GM12878 (cell line): ENCODE measurements at regions not wholly inside any gene's neighbourhood (a gene's known extent, or its start where the extent isn't known, plus 50 kb on each side); places are given as distances from the start of the nearest gene placed in this dataset.
"Not testable (repeated sequence)": the region's sequence is repeated elsewhere in the genome, so short reads cannot be mapped to it uniquely, and the experiment has no call there.

ENCODE experiments used
- ATAC-seq: fragments of 200-7000 bp; cut with Tn5 transposase; 3 replicates; pipeline ENCODE4 v1.9.1; 2020; ENCODE audit warnings: mild to moderate bottlenecking, moderate library complexity
- BruUV-seq: library from RNA; stranded (reverse); fragments of 400-500 nt; replicated peaks from 2 replicates; lab custom pipeline; 2021; lab: Mats Ljungman, UMichigan
- CTCF ChIA-PET: fragments of 300-600 bp; sonication (Branson Sonifier 250); formaldehyde crosslinking; extraction: SDS; loops from one replicate; lab custom pipeline; 2021; ENCODE audit warnings: inconsistent platforms; lab: Yijun Ruan, JAX
- POLR2A ChIA-PET: fragments of 350-600 bp; formaldehyde crosslinking; extraction: SDS; loops from one replicate; lab custom pipeline; 2021; ENCODE audit warnings: inconsistent platforms; lab: Charles Lee
- RAD21 ChIA-PET: fragments of 300-600 bp; sonication (Branson Sonifier 250); formaldehyde crosslinking; loops from one replicate; lab custom pipeline; 2023; ENCODE audit warnings: antibody characterized with exemption; ENCODE audit not compliant: unreplicated experiment; lab: Charles Lee
- SMC1A ChIA-PET: fragments of 300-600 bp; sonication (Branson Sonifier 250); formaldehyde crosslinking; loops from one replicate; lab custom pipeline; 2023; ENCODE audit not compliant: unreplicated experiment, uncharacterized antibody; lab: Charles Lee
- DNase-seq: peaks from one replicate; pipeline ENCODE4 v3.0.0-alpha.2; 2011; ENCODE audit warnings: low read depth, low spot score
- FAIRE-seq: peaks from 3 replicates; lab custom pipeline; 2011; peaks lifted over from hg19 to GRCh38; lab: Jason Lieb, UNC
- H2AFZ ChIP-seq: 2 replicates; pipeline ENCODE4 v1.6.0; 2011; ENCODE audit warnings: low read depth, low read length, control low read depth; ENCODE audit not compliant: control insufficient read depth
- H3K27ac ChIP-seq: 2 replicates; pipeline ENCODE4 v1.5.1; 2011; ENCODE audit warnings: control low read depth; ENCODE audit not compliant: control insufficient read depth, insufficient read depth
- H3K27me3 ChIP-seq, 2 experiments: replicated peaks in 1 of 2; 2 replicates each; pipeline versions ENCODE4 v1.6.0 to v1.6.1; 2011; ENCODE audit warnings: low read length in 1 of 2; ENCODE audit not compliant: control insufficient read depth in 2 of 2, insufficient read depth in 2 of 2
- H3K36me3 ChIP-seq, 2 experiments: 2 replicates each; pipeline ENCODE4 v1.5.1; 2011; ENCODE audit warnings: low read length in 1 of 2; ENCODE audit not compliant: control insufficient read depth in 2 of 2, insufficient read depth in 2 of 2
- H3K4me1 ChIP-seq: 2 replicates; pipeline ENCODE4 v1.6.1; 2011; ENCODE audit warnings: mild to moderate bottlenecking, low read length, moderate library complexity, mixed read lengths; ENCODE audit not compliant: control insufficient read depth, insufficient read depth
- H3K4me2 ChIP-seq: 2 replicates; pipeline ENCODE4 v1.6.0; 2011; ENCODE audit warnings: control low read depth; ENCODE audit not compliant: control insufficient read depth, insufficient read depth
- H3K4me3 ChIP-seq: fragments of 200-600 bp; sonication (generic); 2 replicates; pipeline ENCODE4 v1.5.1; 2016
- H3K79me2 ChIP-seq: 2 replicates; pipeline ENCODE4 v1.6.0; 2011; ENCODE audit warnings: low read length; ENCODE audit not compliant: control insufficient read depth, insufficient read depth
- H3K9ac ChIP-seq: 2 replicates; pipeline ENCODE4 v1.8.0; 2011; ENCODE audit warnings: low read length, control low read depth, mixed read lengths; ENCODE audit not compliant: control insufficient read depth, insufficient read depth
- H3K9me3 ChIP-seq: replicated peaks from 3 replicates; pipeline ENCODE4 v1.5.1; 2011; ENCODE audit warnings: mild to moderate bottlenecking, low read length; ENCODE audit not compliant: control insufficient read depth, insufficient read depth
- H4K20me1 ChIP-seq: 2 replicates; pipeline ENCODE4 v1.6.0; 2011; ENCODE audit not compliant: control insufficient read depth, insufficient read depth
- ASH2L ChIP-seq: fragments of 300-600, 200-600 bp; sonication (generic); IDR thresholded peaks from 2 replicates; pipeline ENCODE4 v1.6.1; 2017; ENCODE audit warnings: low read depth, mild to moderate bottlenecking, borderline replicate concordance
- IKZF1 ChIP-seq: fragments of 450-650 bp; conservative IDR thresholded peaks from 2 replicates; pipeline ENCODE4 v1.6.1; 2017; ENCODE audit warnings: antibody characterized with exemption, mild to moderate bottlenecking
- POLR2AphosphoS2 ChIP-seq: IDR thresholded peaks from 2 replicates; pipeline ENCODE4 v1.6.1; 2011; ENCODE audit warnings: low read depth, mild to moderate bottlenecking, low read length, improper control_type of control experiment, moderate library complexity
- POU2F2 ChIP-seq: IDR thresholded peaks from 3 replicates; pipeline ENCODE4 v1.6.1; 2011; ENCODE audit warnings: low read depth, mild to moderate bottlenecking, low read length, borderline replicate concordance
- SIN3A ChIP-seq: IDR thresholded peaks from 2 replicates; pipeline ENCODE4 v1.6.1; 2012; ENCODE audit warnings: low read depth, low read length, improper control_type of control experiment
- WGBS: methylation state at CpG from one replicate; pipeline ENCODE4 v1.1.6; 2016; ENCODE audit warnings: low lambda C conversion rate; ENCODE audit not compliant: insufficient replicate concordance, insufficient coverage; ENCODE audit errors: missing lambda C conversion rate; 5-methylcytosine and 5-hydroxymethylcytosine counted together
- in situ Hi-C: fragments of 300-500 bp; cut with MboI; formaldehyde crosslinking; loops from 9 replicates; pipeline ENCODE4 v1.14.3; 2018; ENCODE audit warnings: mixed read lengths
- intact Hi-C: fragments of 100-400 bp; cut with micrococcal nuclease; formaldehyde crosslinking; loops from one replicate; pipeline ENCODE4 v1.14.2; 2022; ENCODE audit not compliant: unreplicated experiment
- TF ChIP-seq, protein P1 (sequence below): fragments of 450-650 bp; formaldehyde crosslinking; IDR thresholded peaks from 2 replicates; pipeline ENCODE4 v1.4.0; 2022; ENCODE audit warnings: mild to moderate bottlenecking, moderate library complexity
- TF ChIP-seq, protein P2 (sequence below): fragments of 450-650 bp; conservative IDR thresholded peaks from 2 replicates; pipeline ENCODE4 v1.6.1; 2017; ENCODE audit warnings: mild to moderate bottlenecking, moderate library complexity

DNA sequence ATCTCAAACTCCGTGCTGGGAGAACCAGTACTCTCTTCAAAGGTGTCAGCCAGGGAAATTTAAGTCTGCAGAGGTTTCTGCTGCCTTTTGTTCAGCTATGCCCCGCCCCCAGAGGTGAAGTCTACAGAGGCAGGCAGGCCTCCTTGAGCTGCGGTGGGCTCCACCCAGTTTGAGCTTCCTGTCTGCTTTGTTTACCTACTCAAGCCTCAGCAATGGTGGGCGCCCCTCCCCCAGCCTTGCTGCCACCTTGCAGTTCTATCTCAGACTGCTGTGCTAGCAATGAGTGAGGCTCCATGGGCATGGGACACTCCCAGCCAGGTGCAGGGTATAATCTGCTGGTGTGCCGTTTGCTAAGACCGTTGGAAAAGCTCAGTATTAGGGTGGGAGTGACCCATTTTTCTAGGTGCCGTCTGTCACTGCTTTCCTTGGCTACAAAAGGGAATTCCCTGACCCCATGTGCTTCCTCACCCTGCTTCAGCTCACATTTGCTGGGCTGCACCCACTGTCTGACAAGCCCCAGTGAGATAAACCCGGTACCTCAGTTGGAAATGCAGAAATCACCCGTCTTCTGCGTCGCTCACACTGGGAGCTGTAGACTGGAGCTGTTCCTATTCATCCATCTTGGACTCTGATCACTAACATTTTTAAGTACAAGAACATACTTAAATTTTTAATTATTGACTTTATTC lies 389.2 kb upstream of the UBE2E3 start:
- H3K9ac ChIP-seq, H3K27ac ChIP-seq, POLR2A ChIA-PET, FAIRE-seq, H3K27me3 ChIP-seq, H3K9me3 ChIP-seq, H4K20me1 ChIP-seq, DNase-seq, SMC1A ChIA-PET, H3K4me1 ChIP-seq, H3K4me2 ChIP-seq, BruUV-seq, intact Hi-C loops, H2AFZ ChIP-seq, RAD21 ChIA-PET, ATAC-seq, H3K4me3 ChIP-seq, H3K36me3 ChIP-seq, H3K79me2 ChIP-seq, in situ Hi-C loops, CTCF ChIA-PET: not testable (repeated sequence)
- WGBS, result 22% methylated on average over 11 of the region's 11 CpGs

DNA sequence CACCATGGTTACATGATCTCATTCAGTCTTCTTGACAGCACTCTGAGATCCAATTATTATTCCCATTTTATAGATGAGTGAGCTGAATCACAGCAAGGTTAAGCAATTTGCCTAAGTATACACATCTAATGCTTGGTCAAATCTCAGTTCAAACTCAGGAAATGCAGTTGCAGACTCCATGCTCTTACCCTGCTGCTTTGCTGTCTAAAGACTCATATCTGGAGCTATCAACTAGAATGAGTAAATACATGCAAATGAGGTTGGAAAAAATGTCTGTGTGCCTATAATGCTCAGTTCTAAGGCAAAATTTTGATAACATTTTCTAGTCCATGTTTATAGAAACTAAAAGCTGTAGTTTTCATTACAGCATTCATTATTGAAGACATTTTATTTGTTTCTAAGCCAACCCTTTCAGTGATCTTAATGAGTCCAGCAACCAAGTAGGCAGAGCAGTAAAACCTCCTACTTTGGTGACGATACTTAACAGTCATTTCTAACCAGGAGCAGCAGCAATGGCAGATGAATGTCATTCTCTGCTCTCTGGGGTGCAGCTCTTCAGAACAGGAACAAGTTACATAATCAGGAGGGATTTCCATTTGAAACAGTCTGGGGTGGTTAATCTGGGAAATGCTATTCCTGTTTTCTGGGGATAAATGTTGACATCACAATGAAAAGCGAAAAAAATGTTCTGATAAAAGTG lies 396.8 kb upstream of the UBE2E3 start:
- Histone ChIP-seq H2AFZ (no peak overlapping the region), H3K36me3 (no peaks in the 10 kb centered on the region), H3K4me2 (no peak overlapping the region), H3K27ac (no peak overlapping the region), H3K27me3 (no peaks in the 10 kb centered on the region), H3K79me2 (no peaks in the 10 kb centered on the region), H3K4me1 (no peaks in the 10 kb centered on the region), H3K9me3 (no peaks in the 10 kb centered on the region), H4K20me1 (no peaks in the 10 kb centered on the region), H3K4me3 (no peak overlapping the region), H3K9ac (no peak overlapping the region)
- ATAC-seq (no peak), DNase-seq (no peak), FAIRE-seq (no peak)
- 0% methylated on average over 2 of the region's 2 CpGs for WGBS
- intact Hi-C loops (no loop called here), in situ Hi-C loops (no loop called here)
- BruUV-seq, result no TSS peak
- SMC1A ChIA-PET, result interaction anchor here (0.8 kb wide), 1 partner anchor 432 kb away, joined by 3 read pairs; no protein-coding TSS in a partner anchor
- POLR2A ChIA-PET, result no interaction called here
- RAD21 ChIA-PET, result interaction anchor here (0.9 kb wide), 1 partner anchor 293 kb away, joined by 3 read pairs; no protein-coding TSS in a partner anchor
- CTCF ChIA-PET, result no interaction called here
- TF ChIP-seq, protein P1, sequence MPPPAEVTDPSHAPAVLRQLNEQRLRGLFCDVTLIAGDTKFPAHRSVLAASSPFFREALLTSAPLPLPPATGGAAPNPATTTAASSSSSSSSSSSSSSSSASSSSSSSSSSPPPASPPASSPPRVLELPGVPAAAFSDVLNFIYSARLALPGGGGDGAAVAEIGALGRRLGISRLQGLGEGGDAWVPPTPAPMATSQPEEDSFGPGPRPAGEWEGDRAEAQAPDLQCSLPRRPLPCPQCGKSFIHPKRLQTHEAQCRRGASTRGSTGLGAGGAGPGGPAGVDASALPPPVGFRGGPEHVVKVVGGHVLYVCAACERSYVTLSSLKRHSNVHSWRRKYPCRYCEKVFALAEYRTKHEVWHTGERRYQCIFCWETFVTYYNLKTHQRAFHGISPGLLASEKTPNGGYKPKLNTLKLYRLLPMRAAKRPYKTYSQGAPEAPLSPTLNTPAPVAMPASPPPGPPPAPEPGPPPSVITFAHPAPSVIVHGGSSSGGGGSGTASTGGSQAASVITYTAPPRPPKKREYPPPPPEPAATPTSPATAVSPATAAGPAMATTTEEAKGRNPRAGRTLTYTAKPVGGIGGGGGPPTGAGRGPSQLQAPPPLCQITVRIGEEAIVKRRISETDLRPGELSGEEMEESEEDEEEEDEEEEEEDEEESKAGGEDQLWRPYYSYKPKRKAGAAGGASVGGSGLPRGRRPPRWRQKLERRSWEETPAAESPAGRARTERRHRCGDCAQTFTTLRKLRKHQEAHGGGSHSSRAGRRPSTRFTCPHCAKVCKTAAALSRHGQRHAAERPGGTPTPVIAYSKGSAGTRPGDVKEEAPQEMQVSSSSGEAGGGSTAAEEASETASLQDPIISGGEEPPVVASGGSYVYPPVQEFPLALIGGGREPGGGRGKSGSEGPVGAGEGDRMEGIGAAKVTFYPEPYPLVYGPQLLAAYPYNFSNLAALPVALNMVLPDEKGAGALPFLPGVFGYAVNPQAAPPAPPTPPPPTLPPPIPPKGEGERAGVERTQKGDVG, result no peak
- no peak for TF ChIP-seq IKZF1
- TF ChIP-seq POLR2AphosphoS2, result no peak
- no peak for TF ChIP-seq ASH2L
- TF ChIP-seq, protein P2, sequence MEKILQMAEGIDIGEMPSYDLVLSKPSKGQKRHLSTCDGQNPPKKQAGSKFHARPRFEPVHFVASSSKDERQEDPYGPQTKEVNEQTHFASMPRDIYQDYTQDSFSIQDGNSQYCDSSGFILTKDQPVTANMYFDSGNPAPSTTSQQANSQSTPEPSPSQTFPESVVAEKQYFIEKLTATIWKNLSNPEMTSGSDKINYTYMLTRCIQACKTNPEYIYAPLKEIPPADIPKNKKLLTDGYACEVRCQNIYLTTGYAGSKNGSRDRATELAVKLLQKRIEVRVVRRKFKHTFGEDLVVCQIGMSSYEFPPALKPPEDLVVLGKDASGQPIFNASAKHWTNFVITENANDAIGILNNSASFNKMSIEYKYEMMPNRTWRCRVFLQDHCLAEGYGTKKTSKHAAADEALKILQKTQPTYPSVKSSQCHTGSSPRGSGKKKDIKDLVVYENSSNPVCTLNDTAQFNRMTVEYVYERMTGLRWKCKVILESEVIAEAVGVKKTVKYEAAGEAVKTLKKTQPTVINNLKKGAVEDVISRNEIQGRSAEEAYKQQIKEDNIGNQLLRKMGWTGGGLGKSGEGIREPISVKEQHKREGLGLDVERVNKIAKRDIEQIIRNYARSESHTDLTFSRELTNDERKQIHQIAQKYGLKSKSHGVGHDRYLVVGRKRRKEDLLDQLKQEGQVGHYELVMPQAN, result no peak
- no peak for TF ChIP-seq POU2F2
- no peak for TF ChIP-seq SIN3A
